Glutamatergic neuron (in vitro differentiated cells): ENCODE measurements at regions not wholly inside any gene's neighbourhood (a gene's known extent, or its start where the extent isn't known, plus 50 kb on each side); places are given as distances from the start of the nearest gene placed in this dataset.

ENCODE experiments used
- DNase-seq: peaks from one replicate; pipeline ENCODE4 v3.0.0; 2022
- H3K27ac Mint-ChIP-seq: one replicate; pipeline ENCODE4 v1.8.0; 2020; ENCODE audit warnings: mild to moderate bottlenecking, mixed read lengths, inconsistent platforms; ENCODE audit not compliant: unreplicated experiment
- H3K27me3 Mint-ChIP-seq: one replicate; pipeline ENCODE4 v1.8.0; 2020; ENCODE audit warnings: mild to moderate bottlenecking, moderate library complexity, mixed read lengths, inconsistent platforms; ENCODE audit not compliant: unreplicated experiment
- H3K36me3 Mint-ChIP-seq: one replicate; pipeline ENCODE4 v1.8.0; 2020; ENCODE audit warnings: mild to moderate bottlenecking, mixed read lengths, inconsistent platforms; ENCODE audit not compliant: unreplicated experiment
- H3K4me1 Mint-ChIP-seq: one replicate; pipeline ENCODE4 v1.8.0; 2020; ENCODE audit warnings: mild to moderate bottlenecking, low read depth, mixed read lengths, inconsistent platforms; ENCODE audit not compliant: unreplicated experiment
- H3K4me3 Mint-ChIP-seq: one replicate; pipeline ENCODE4 v1.8.0; 2020; ENCODE audit warnings: mild to moderate bottlenecking, mixed read lengths, inconsistent platforms; ENCODE audit not compliant: unreplicated experiment
- H3K9me3 Mint-ChIP-seq: one replicate; pipeline ENCODE4 v1.8.0; 2020; ENCODE audit warnings: mild to moderate bottlenecking, moderate library complexity, mixed read lengths, inconsistent platforms; ENCODE audit not compliant: unreplicated experiment
- TF ChIP-seq, protein P1 (sequence below): fragments of 200-600 bp; sonication (generic); IDR thresholded peaks from one replicate; pipeline ENCODE4 v1.5.0; 2021; ENCODE audit not compliant: partially characterized antibody, unreplicated experiment

DNA sequence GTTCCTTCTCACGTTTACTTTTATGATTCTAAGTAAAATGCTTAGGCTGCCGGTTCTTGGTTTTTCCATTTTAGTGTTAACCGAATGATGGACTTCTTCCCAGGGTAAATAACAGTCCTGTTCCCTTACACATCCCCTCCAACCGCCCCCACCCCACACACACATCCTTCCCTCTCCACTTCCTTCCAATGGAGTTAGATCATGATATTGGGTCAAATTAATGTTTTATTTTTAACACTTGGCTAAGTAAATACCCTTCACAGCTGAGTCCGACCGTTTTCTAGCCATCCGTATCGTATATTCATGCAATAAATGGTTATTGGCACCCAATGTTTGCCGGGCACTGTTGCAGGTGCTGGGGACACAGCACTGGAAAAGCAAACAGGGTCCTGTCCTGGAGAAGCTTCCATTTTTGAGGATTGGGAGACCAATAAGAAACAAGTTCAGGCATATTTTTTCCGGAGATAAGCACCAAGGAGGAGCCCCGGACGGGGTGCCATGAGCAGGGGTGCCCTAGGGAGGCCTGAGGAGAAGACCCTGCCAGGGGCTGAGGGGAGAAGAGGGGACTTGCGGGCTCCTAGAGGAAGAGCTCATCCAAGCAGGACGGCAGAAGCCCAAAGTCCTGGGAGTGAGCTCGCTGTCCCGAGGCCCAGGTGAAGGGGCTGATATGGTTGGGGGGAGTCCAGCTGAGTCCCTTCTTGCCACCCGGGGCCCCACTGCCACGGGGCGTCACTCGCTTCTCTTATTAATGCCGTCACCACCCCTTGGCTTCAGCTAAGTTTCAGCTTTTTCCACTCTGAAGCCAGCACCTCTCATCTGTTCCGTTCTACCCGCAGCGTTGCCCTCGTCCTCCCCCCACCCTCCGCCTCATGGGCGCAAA lies 126.0 kb upstream of the RET start:
- DNase-seq = no peak
- no peak overlapping the region for H3K27ac Mint-ChIP-seq
- H3K9me3 Mint-ChIP-seq = peaks cover 2% of the 10 kb centered on the region
- TF ChIP-seq, protein P1, sequence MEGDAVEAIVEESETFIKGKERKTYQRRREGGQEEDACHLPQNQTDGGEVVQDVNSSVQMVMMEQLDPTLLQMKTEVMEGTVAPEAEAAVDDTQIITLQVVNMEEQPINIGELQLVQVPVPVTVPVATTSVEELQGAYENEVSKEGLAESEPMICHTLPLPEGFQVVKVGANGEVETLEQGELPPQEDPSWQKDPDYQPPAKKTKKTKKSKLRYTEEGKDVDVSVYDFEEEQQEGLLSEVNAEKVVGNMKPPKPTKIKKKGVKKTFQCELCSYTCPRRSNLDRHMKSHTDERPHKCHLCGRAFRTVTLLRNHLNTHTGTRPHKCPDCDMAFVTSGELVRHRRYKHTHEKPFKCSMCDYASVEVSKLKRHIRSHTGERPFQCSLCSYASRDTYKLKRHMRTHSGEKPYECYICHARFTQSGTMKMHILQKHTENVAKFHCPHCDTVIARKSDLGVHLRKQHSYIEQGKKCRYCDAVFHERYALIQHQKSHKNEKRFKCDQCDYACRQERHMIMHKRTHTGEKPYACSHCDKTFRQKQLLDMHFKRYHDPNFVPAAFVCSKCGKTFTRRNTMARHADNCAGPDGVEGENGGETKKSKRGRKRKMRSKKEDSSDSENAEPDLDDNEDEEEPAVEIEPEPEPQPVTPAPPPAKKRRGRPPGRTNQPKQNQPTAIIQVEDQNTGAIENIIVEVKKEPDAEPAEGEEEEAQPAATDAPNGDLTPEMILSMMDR = no peak
- H3K4me1 Mint-ChIP-seq = peaks cover 2% of the 10 kb centered on the region
- no peak overlapping the region for H3K4me3 Mint-ChIP-seq
- H3K27me3 Mint-ChIP-seq = peaks cover 4% of the 10 kb centered on the region
- no peaks in the 10 kb centered on the region for H3K36me3 Mint-ChIP-seq

DNA sequence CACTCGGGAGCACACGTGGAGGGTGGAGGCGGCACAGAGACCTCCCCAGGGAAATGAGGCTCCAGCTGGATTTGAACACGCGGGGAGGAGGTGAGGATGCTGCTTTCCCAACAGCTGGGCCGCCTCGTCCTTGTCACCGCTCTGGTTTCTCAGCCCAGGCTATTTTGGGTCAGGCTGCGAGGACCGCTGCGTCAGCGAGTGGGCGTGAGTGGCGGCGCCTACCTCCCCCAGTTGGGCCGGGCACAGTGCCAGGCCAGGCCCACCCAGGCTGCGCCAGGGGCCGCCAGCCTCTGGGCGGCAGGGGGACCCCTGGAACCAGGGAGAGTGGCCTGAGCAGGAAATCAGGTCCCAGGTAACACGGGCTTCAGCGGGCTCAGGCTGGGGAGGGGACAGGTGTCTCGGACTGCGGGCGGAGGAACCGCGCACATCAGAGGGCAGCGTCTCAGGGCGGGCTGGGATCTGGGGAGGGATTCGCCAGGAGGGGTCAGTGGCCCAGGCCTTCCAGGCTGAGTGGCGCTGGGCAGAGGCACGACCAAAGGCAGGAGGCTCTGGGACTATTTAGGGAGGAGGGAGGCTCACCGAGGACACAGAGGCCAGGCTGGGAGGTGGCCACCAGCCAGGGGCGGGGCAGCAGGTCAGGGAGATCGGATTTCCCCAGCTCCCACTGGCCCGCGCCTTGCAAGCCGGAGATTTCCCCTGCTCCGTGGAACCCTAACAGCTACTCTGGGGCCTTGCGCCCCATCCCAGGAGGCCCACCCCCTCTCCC lies 125.2 kb upstream of the RET start:
- TF ChIP-seq, protein P1 = no peak
- peaks cover 2% of the 10 kb centered on the region for H3K36me3 Mint-ChIP-seq
- peaks cover 2% of the 10 kb centered on the region for H3K4me1 Mint-ChIP-seq
- H3K27me3 Mint-ChIP-seq = peaks cover 4% of the 10 kb centered on the region
- H3K27ac Mint-ChIP-seq = no peak overlapping the region
- peak; percentile 34 for DNase-seq
- peaks cover 4% of the 10 kb centered on the region for H3K9me3 Mint-ChIP-seq
- H3K4me3 Mint-ChIP-seq = peak overlapping the region; percentile 49

DNA sequence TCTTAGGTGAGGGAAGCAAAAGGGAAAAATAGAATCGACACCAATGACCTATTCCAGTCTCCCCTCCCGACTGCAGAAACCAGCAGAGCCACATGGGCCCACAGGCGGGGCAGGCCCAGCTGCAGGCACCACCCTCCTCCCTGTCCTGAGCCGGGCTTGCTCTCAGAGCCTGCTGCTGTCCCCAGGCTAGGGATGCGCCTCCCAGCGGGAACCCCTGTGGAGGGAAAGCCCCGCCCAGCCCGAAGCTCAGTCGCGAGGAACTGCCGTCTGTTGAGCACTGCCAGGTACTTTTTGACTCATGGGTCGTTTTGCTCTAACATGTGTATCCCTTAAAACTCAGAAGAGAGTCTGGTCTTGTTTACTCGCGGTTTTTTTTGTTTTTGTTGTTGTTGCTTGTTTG lies 124.5 kb upstream of the RET start:
- Mint-ChIP-seq H3K4me1 (peaks cover 2% of the 10 kb centered on the region), H3K36me3 (peaks cover 9% of the 10 kb centered on the region), H3K4me3 (peak overlapping the region; percentile 34), H3K27me3 (peaks cover 7% of the 10 kb centered on the region), H3K27ac (peak overlapping the region; percentile 43), H3K9me3 (peaks cover 6% of the 10 kb centered on the region)
- TF ChIP-seq, protein P1 = no peak
- DNase-seq = peak; percentile 74

DNA sequence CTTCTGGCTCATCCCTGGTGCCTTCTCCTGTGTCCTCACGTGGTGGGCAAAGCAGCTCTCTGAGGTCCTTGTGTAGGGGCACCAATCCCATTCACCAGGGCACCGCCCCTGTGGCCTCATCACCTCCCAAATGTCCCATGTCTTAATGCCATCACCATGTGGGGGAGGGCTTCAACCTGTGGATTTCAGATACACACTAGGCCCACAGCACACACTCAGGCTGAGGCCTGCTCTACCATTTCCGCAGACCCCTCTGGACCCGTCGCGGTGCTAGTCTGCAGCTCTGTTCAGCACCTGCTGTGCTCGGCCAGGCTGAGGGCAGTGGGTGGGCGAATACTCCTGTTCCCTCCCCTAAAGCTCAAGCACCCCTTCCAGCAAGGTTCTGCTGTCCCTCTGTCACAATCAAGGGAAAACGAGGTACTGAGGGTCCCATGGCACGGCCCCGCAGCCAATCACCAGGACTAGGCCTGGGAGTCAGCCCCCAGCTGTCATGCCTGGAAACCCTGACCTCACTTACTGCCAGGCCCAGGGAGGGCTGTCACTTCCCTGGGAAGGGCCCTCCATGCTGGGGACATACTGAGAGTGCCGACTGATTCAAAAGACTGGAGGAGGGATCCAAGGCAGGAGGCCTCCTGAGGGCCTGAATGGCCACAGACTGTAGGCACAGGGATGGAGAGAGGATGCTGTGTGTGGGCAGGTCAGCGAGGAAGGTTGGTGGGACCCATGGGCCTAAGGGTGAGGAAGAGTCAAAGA lies 123.8 kb upstream of the RET start:
- no peak overlapping the region for H3K4me3 Mint-ChIP-seq
- peaks cover 12% of the 10 kb centered on the region for H3K36me3 Mint-ChIP-seq
- peaks cover 6% of the 10 kb centered on the region for H3K9me3 Mint-ChIP-seq
- H3K27ac Mint-ChIP-seq = no peak overlapping the region
- TF ChIP-seq, protein P1 = no peak
- peak; percentile 8 for DNase-seq
- H3K4me1 Mint-ChIP-seq = peaks cover 2% of the 10 kb centered on the region
- H3K27me3 Mint-ChIP-seq = peaks cover 7% of the 10 kb centered on the region
